HUES64 (cell line): ENCODE measurements at regions not wholly inside any gene's neighbourhood (a gene's known extent, or its start where the extent isn't known, plus 50 kb on each side); places are given as distances from the start of the nearest gene placed in this dataset.

Experiments used
- H3K27ac ChIP-seq: 2 replicates; pipeline ENCODE4 v1.7.0; 2013; ENCODE audit warnings: low read depth, low read length, inconsistent platforms
- H3K27me3 ChIP-seq: 2 replicates; pipeline ENCODE4 v1.6.1; 2013; ENCODE audit warnings: mild to moderate bottlenecking, low read length; ENCODE audit not compliant: insufficient read depth
- H3K36me3 ChIP-seq: 2 replicates; pipeline ENCODE4 v1.6.1; 2013; ENCODE audit warnings: mild to moderate bottlenecking, low read length; ENCODE audit not compliant: insufficient read depth
- H3K4me1 ChIP-seq: 2 replicates; pipeline ENCODE4 v1.6.1; 2013; ENCODE audit warnings: mild to moderate bottlenecking, low read length, moderate library complexity; ENCODE audit not compliant: insufficient read depth
- H3K4me3 ChIP-seq: 2 replicates; pipeline ENCODE4 v1.5.1; 2013; ENCODE audit warnings: mild to moderate bottlenecking, low read length, moderate library complexity
- H3K9ac ChIP-seq: 2 replicates; pipeline ENCODE4 v1.6.1; 2013; ENCODE audit warnings: mild to moderate bottlenecking, low read depth, low read length
- H3K9me3 ChIP-seq: 2 replicates; pipeline ENCODE4 v1.6.1; 2013; ENCODE audit warnings: low read depth, low read length; ENCODE audit not compliant: insufficient read depth
- WGBS: fragments of 150-250, 120-280 bp; methylation state at CpG from one replicate; pipeline ENCODE4 v1.1.7; 2013; ENCODE audit warnings: missing lambda C conversion rate; 5-methylcytosine and 5-hydroxymethylcytosine counted together

DNA sequence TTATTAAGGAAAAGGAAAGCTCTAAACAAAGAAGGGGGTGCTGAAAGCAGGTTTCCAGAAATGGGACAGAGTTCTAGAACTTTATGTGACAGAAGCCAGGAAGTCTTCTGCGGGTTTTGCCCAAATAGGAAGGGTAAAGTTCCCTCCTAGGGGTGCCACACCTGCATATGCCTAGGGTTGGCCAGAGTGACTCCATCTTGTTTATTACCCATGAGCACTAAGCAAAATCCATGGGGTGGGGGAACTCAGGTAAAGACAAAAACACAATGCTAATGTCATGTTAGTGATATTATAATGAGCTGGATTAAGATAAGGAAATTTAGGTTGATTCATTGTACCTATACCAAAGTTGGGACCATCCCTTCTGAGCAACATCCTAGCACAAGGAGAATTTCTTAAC lies 1132.7 kb downstream of the KCNT2 start:
- H3K36me3 ChIP-seq, result no peaks in the 10 kb centered on the region
- H3K27ac ChIP-seq, result no peak overlapping the region
- 97% methylated on average over 1 of the region's 1 CpG for WGBS
- no peak overlapping the region for H3K9ac ChIP-seq
- H3K27me3 ChIP-seq, result no peaks in the 10 kb centered on the region
- H3K4me3 ChIP-seq, result no peak overlapping the region
- no peaks in the 10 kb centered on the region for H3K4me1 ChIP-seq
- H3K9me3 ChIP-seq, result peaks cover 11% of the 10 kb centered on the region; the same call in 1 of the 2 replicates

DNA sequence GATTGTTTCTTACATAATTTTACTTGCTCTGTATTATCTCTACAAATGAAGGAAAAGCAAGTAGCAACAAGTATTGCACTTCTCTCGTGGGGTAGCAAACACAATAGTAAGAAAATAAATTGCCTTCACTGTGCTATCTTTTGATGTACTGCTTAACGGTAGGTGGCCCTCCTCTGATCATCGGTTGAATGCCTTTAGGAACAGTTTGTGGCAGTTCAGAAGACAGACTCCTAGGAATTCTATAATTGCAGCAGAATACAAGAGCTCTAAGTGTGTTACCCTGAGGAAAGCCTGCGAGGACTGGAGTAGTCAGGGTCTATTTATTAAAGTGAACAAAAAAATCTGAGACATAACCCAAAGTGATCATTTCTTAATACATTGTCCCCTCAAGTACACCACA lies 1135.9 kb downstream of the KCNT2 start:
- Histone ChIP-seq H3K9ac (no peak overlapping the region), H3K4me1 (no peaks in the 10 kb centered on the region), H3K9me3 (peaks cover 11% of the 10 kb centered on the region; the same call in 1 of the 2 replicates), H3K36me3 (no peaks in the 10 kb centered on the region), H3K27me3 (no peaks in the 10 kb centered on the region), H3K27ac (no peak overlapping the region), H3K4me3 (no peak overlapping the region)
- WGBS, result 64% methylated on average over 4 of the region's 4 CpGs

DNA sequence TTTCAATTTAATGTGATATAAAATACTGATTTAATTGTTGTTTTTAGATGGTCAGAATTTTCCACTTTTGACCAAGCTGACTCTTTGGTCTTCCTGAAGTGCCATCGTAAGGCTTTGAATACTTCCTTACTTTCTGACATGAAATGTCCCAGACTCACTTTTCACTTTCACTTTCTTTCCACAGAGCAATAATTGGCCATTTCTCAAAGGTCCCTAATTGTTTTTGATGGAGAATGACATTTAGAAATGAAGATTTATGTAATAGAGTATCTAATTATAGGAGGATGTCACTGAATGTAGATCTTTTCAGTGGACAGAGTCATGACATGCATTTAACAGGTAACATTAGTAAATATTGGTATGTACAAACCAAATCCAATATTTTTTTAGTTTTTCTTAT lies 1141.6 kb downstream of the KCNT2 start:
- Histone ChIP-seq H3K27me3 (no peaks in the 10 kb centered on the region), H3K27ac (no peak overlapping the region), H3K4me1 (no peaks in the 10 kb centered on the region), H3K9ac (no peak overlapping the region), H3K36me3 (no peaks in the 10 kb centered on the region), H3K4me3 (no peak overlapping the region), H3K9me3 (no peaks in the 10 kb centered on the region)
- WGBS, result 92% methylated on average over 1 of the region's 1 CpG

DNA sequence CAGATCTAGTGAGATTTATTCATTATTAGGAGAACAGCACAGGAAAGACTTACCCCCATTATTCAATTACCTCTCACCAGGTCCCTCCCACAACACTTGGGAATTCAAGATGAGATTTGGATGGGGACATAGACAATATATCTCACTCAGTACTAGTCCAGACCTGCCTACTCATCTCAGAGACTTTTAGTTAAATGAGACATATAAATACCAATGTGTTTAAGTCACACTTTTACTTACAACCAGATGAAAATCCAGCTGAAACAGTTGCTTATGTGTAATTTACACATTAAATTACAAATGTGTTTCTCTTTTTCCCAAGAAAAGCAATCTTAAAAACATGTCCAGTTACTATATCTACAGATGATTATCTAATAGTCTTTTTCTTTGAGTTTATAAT lies 1145.6 kb downstream of the KCNT2 start:
- Histone ChIP-seq H3K27me3 (no peaks in the 10 kb centered on the region), H3K36me3 (no peaks in the 10 kb centered on the region), H3K9me3 (no peaks in the 10 kb centered on the region), H3K4me3 (no peak overlapping the region), H3K27ac (no peak overlapping the region), H3K9ac (no peak overlapping the region), H3K4me1 (no peaks in the 10 kb centered on the region)

DNA sequence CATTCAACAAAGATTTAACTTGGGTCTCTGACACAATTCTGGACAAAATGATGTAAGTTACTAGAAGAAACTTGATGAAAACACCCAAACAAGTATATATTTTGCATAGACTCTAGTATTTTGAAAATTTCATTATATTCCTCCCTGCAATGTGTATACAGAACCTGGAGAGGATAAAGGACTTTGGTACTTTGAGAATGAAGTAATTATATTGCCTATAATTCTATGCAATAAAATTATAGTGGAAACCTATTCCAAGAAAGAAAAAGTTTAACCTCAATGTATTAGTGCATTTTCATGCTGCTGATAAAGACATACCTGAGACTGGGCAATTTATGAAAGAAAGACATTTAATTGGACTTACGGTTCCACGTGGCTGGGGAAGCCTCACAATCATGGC lies 1146.1 kb downstream of the KCNT2 start:
- Histone ChIP-seq H3K36me3 (no peaks in the 10 kb centered on the region), H3K9ac (no peak overlapping the region), H3K4me1 (no peaks in the 10 kb centered on the region), H3K4me3 (no peak overlapping the region), H3K27me3 (no peaks in the 10 kb centered on the region), H3K27ac (no peak overlapping the region), H3K9me3 (no peaks in the 10 kb centered on the region)
- WGBS, result 95% methylated on average over 2 of the region's 2 CpGs

DNA sequence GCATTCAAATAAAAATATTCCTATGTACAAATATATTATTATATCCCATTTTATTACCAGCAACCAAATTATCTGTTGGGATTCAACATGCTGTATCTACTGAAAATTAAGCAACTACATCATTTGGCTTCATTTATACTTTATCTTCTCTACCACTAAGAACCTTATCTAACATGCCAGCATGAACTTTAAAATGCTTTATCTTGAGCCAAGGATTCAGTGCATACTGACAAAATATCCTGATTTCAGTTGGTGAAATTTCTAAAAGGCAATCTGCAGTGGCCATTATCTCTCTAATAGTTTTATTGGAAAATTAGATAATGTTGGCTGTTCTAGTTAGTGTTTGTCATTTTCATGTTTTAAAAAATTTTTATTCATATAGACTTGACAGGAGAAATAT lies 1149.9 kb downstream of the KCNT2 start:
- H3K4me3 ChIP-seq, result no peak overlapping the region
- H3K9ac ChIP-seq, result no peak overlapping the region
- no peaks in the 10 kb centered on the region for H3K9me3 ChIP-seq
- no peaks in the 10 kb centered on the region for H3K36me3 ChIP-seq
- no peaks in the 10 kb centered on the region for H3K4me1 ChIP-seq
- no peaks in the 10 kb centered on the region for H3K27me3 ChIP-seq
- H3K27ac ChIP-seq, result no peak overlapping the region

DNA sequence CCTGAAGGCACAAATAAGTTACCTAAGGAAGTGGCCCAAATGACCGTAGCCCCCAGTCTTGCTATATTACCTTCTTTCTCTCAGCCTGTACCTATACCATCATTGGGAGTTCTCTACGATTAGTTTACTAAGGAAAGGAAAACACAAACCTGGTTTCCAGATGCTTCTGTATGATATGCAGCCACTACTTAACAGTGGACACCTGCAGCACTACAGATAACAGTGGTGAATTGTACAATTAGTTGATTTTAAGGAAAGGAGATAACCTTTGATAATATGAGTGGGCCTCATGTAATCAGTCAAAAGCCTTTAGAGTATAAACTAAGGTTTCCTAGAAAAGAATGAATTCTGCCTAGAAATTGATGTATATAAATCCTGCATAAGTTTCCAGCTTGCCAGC lies 1157.4 kb downstream of the KCNT2 start:
- 95% methylated on average over 2 of the region's 2 CpGs for WGBS
- Histone ChIP-seq H3K27me3 (no peaks in the 10 kb centered on the region), H3K4me1 (peaks cover 12% of the 10 kb centered on the region), H3K27ac (no peak overlapping the region), H3K36me3 (no peaks in the 10 kb centered on the region), H3K9ac (no peak overlapping the region), H3K4me3 (no peak overlapping the region), H3K9me3 (no peaks in the 10 kb centered on the region)

DNA sequence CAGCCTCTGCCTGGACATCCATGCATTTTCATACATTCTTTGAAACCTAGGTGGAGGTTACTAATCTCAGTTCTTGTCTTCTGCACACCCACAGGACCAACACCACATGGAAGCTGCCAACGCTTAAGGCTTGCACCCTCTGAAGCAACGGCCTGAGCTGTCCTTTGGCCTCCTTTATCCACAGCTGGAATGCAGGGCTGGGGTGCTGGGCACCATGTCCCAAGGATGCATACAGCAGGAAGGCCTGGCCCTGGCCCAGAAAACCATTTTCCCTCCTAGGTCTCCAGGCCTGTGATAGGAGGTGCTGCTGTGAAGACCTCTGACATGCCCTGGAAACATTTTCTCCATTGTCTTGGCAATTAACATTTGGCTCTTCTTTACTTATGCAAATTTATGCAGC lies 1168.6 kb downstream of the KCNT2 start:
- Histone ChIP-seq H3K9me3 (no peaks in the 10 kb centered on the region), H3K27ac (no peak overlapping the region), H3K36me3 (no peaks in the 10 kb centered on the region), H3K4me3 (no peak overlapping the region), H3K9ac (no peak overlapping the region), H3K27me3 (no peaks in the 10 kb centered on the region), H3K4me1 (no peaks in the 10 kb centered on the region)
- 94% methylated on average over 2 of the region's 2 CpGs for WGBS

DNA sequence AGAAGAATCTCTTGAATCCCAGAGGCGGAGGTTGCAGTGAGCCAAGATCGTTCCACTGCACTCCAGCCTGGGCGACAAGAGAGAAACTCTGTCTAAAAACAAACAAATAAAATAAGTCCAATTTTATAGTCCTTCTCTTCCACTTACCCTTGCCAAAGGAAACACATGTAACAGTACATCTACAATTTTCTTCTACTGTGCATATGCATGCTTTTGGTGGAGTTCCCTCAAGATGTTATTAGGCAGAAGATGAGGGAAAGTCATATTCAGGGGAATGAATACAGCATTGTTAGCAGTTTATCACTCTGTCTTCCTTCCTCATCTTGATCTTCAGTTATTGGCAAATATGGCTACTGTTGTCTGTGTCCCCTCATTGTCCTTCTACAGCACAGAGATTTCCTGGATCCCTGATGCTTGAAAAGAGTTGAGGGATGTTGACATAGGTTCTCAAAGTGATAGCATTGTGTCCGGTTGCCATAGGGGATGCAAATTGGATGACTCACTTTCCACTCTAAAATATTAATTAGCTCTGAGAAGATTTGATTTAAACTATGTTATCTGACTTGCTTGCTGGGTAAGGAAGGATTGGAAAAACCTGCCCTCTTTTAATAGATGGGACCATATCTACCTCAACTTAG lies 1173.6 kb downstream of the KCNT2 start:
- H3K4me3 ChIP-seq, result no peak overlapping the region
- no peaks in the 10 kb centered on the region for H3K4me1 ChIP-seq
- no peak overlapping the region for H3K27ac ChIP-seq
- H3K9me3 ChIP-seq, result no peaks in the 10 kb centered on the region
- H3K36me3 ChIP-seq, result no peaks in the 10 kb centered on the region
- no peaks in the 10 kb centered on the region for H3K27me3 ChIP-seq
- 95% methylated on average over 3 of the region's 4 CpGs for WGBS
- no peak overlapping the region for H3K9ac ChIP-seq

DNA sequence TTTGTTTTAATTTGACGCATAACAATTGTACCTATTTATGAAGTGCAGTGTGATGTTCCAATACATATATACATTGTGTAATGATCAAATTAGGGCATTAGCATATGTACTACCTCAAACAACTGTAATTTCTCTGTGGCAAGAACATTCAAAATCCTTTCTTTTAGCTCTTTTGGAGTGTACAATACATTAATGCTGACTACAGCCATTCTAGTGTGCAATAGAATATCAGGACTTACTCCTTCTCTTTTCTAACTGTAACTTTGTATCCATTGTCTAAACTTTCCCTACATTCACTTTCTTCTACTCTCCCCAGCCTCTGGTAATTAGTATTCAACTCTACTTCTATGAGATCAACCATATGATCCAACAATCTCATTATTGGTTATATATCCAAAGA lies 1177.4 kb downstream of the KCNT2 start:
- Histone ChIP-seq H3K4me3 (no peak overlapping the region), H3K9ac (no peak overlapping the region), H3K4me1 (no peaks in the 10 kb centered on the region), H3K27me3 (no peaks in the 10 kb centered on the region), H3K36me3 (no peaks in the 10 kb centered on the region), H3K9me3 (no peaks in the 10 kb centered on the region), H3K27ac (no peak overlapping the region)
- WGBS, result no CpG with 5 or more reads among the region's 1 CpG

DNA sequence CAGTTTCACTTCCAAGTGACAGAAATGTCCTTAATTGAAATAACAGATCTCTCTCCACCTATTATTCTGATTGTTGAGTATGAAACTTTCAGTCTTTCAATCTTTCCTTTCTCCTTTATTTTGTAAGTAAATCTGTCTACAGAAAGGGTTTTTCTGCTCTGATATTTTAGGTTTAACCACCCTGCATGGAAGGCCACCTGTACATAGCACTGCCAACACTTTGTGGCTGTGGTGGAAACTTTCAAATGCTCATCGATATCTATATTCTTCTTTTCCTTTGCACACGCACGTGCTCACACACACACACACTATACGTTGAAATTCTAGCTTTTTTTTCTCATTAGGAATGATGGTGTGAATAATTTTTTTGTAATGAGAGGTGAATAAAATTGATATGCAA lies 1179.3 kb downstream of the KCNT2 start:
- Histone ChIP-seq H3K27ac (no peak overlapping the region), H3K4me1 (no peaks in the 10 kb centered on the region), H3K9me3 (no peaks in the 10 kb centered on the region), H3K9ac (no peak overlapping the region), H3K4me3 (no peak overlapping the region), H3K36me3 (no peaks in the 10 kb centered on the region), H3K27me3 (no peaks in the 10 kb centered on the region)
- 97% methylated on average over 3 of the region's 4 CpGs for WGBS

DNA sequence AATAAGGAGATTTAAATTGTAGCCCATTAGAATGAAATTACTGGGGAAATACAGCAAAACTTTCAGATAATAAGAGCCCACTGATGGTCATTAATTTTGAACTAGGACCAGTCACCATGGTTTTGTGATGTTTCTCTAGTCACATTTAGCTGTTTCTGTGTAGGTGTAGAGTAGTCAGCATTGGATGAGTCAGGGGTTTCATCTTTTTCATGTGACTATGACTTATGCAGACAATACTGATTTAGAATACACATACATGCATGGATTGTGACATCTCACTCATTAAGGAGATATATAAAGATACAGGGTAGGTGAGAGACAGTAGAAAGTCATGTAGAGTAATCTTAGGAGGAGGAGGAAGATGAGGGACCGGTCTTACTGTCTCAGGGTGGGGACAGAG lies 1192.7 kb downstream of the KCNT2 start:
- H3K4me3 ChIP-seq, result no peak overlapping the region
- no peak overlapping the region for H3K9ac ChIP-seq
- WGBS, result 100% methylated on average over 1 of the region's 1 CpG
- H3K27ac ChIP-seq, result no peak overlapping the region
- H3K27me3 ChIP-seq, result no peaks in the 10 kb centered on the region
- no peaks in the 10 kb centered on the region for H3K36me3 ChIP-seq
- H3K9me3 ChIP-seq, result no peaks in the 10 kb centered on the region
- no peaks in the 10 kb centered on the region for H3K4me1 ChIP-seq
